H1 (cell line): ENCODE measurements at regions not wholly inside any gene's neighbourhood (a gene's known extent, or its start where the extent isn't known, plus 50 kb on each side); places are given as distances from the start of the nearest gene placed in this dataset.
"Not testable (repeated sequence)": the region's sequence is repeated elsewhere in the genome, so short reads cannot be mapped to it uniquely, and the experiment has no call there.

ENCODE experiments used
- CTCF ChIA-PET: fragments of 300-600 bp; sonication (Branson Sonifier 250); formaldehyde crosslinking; loops from one replicate; lab custom pipeline; 2021; ENCODE audit not compliant: partially characterized antibody; lab: Charles Lee
- POLR2A ChIA-PET: fragments of 300-600 bp; sonication (Branson Sonifier 250); formaldehyde crosslinking; loops from one replicate; lab custom pipeline; 2021; ENCODE audit warnings: inconsistent platforms; ENCODE audit not compliant: partially characterized antibody; lab: Charles Lee
- DNase-seq, 2 experiments: peaks; one replicate each; pipeline versions ENCODE4 v3.0.0 to v3.0.0-alpha.2; 2010 to 2022; ENCODE audit warnings: low spot score in 2 of 2, low read depth in 1 of 2, mixed read lengths in 1 of 2
- FAIRE-seq: peaks from 2 replicates; lab custom pipeline; 2011; peaks lifted over from hg19 to GRCh38; lab: Jason Lieb, UNC
- H2AFZ ChIP-seq: 2 replicates; pipeline ENCODE4 v1.8.1; 2012; ENCODE audit warnings: low read length, inconsistent platforms
- H2AK5ac ChIP-seq: 2 replicates; pipeline ENCODE4 v1.6.1; 2013; ENCODE audit warnings: low read depth, low read length
- H2BK120ac ChIP-seq: replicated peaks from 2 replicates; pipeline ENCODE3; 2013; ENCODE audit warnings: low read depth, low read length, inconsistent platforms
- H2BK12ac ChIP-seq: 2 replicates; pipeline ENCODE4 v1.6.1; 2013; ENCODE audit warnings: low read depth, low read length
- H2BK15ac ChIP-seq: 2 replicates; pipeline ENCODE4 v1.6.1; 2013; ENCODE audit warnings: low read length
- H2BK20ac ChIP-seq: 2 replicates; pipeline ENCODE4 v1.6.1; 2013; ENCODE audit warnings: low read length
- H2BK5ac ChIP-seq: 2 replicates; pipeline ENCODE4 v1.6.1; 2013; ENCODE audit warnings: low read depth, low read length
- H3K14ac ChIP-seq: 2 replicates; pipeline ENCODE4 v1.6.1; 2013; ENCODE audit warnings: inconsistent platforms; ENCODE audit not compliant: insufficient read length
- H3K18ac ChIP-seq: 2 replicates; pipeline ENCODE4 v1.6.1; 2013; ENCODE audit warnings: low read length; ENCODE audit errors: extremely low read depth
- H3K23ac ChIP-seq: 2 replicates; pipeline ENCODE4 v1.6.1; 2013; ENCODE audit warnings: inconsistent platforms; ENCODE audit not compliant: insufficient read length
- H3K23me2 ChIP-seq: 2 replicates; pipeline ENCODE4 v1.6.1; 2013; ENCODE audit warnings: low read depth, low read length
- H3K27ac ChIP-seq: 2 replicates; pipeline ENCODE4 v1.6.1; 2011; ENCODE audit warnings: low read depth, low read length, inconsistent platforms
- H3K27me3 ChIP-seq, 4 experiments: replicated peaks in 1 of 4; 1 replicate in 1 of 4; 2 replicates in 3 of 4; pipeline versions ENCODE4 v1.6.1 to v1.8.1; 2011 to 2013; ENCODE audit warnings: low read length in 3 of 4, mild to moderate bottlenecking in 3 of 4, inconsistent platforms in 2 of 4, mixed read lengths in 2 of 4, moderate library complexity in 1 of 4; ENCODE audit not compliant: control insufficient read depth in 3 of 4, insufficient read depth in 3 of 4; ENCODE audit errors: extremely low read depth in 1 of 4
- H3K36me3 ChIP-seq, 4 experiments: 2 replicates each; pipeline versions ENCODE4 v1.6.1 to v1.8.1; 2011 to 2013; ENCODE audit warnings: mild to moderate bottlenecking in 4 of 4, low read length in 3 of 4, moderate library complexity in 2 of 4, control low read depth in 1 of 4, inconsistent platforms in 1 of 4; ENCODE audit not compliant: insufficient read depth in 4 of 4, control insufficient read depth in 2 of 4
- H3K4ac ChIP-seq: replicated peaks from 2 replicates; pipeline ENCODE3; 2013; ENCODE audit warnings: low read length, low read depth, mixed read lengths, inconsistent platforms; ENCODE audit not compliant: insufficient read length
- H3K4me1 ChIP-seq, 4 experiments: replicated peaks in 1 of 4; 1 replicate in 1 of 4; 2 replicates in 3 of 4; pipeline versions ENCODE4 v1.6.1 to v1.8.1; 2011 to 2013; ENCODE audit warnings: low read length in 3 of 4, inconsistent platforms in 2 of 4, mixed read lengths in 1 of 4; ENCODE audit not compliant: insufficient read depth in 4 of 4, control insufficient read depth in 3 of 4
- H3K4me2 ChIP-seq, 2 experiments: 2 replicates each; pipeline versions ENCODE4 v1.6.1 to v1.8.1; 2011 to 2013; ENCODE audit warnings: low read depth in 2 of 2, low read length in 2 of 2, control low read depth in 1 of 2, inconsistent platforms in 1 of 2, mild to moderate bottlenecking in 1 of 2; ENCODE audit not compliant: insufficient read depth in 1 of 2
- H3K4me3 ChIP-seq, 4 experiments: fragments of 200-600, 300-600 bp in 1 of 4; sonication (generic), shearing (Covaris generic), sonication (Bioruptor Twin) in 1 of 4; 2 replicates each; pipeline versions ENCODE4 v1.5.1 to v1.8.1; 2011 to 2016; ENCODE audit warnings: low read length in 4 of 4, low read depth in 3 of 4, control low read depth in 2 of 4, inconsistent platforms in 2 of 4, mild to moderate bottlenecking in 2 of 4, mixed read lengths in 1 of 4, moderate library complexity in 1 of 4; ENCODE audit not compliant: insufficient read depth in 2 of 4; ENCODE audit errors: extremely low read depth in 1 of 4
- H3K56ac ChIP-seq: replicated peaks from 2 replicates; pipeline ENCODE3; 2013; ENCODE audit warnings: low read depth, mild to moderate bottlenecking, mixed read lengths, low read length, inconsistent platforms; ENCODE audit not compliant: insufficient read length
- H3K79me1 ChIP-seq: 2 replicates; pipeline ENCODE4 v1.6.1; 2013; ENCODE audit warnings: low read depth, low read length, control low read depth
- H3K79me2 ChIP-seq, 2 experiments: 2 replicates each; pipeline versions ENCODE4 v1.6.1 to v1.8.1; 2012 to 2013; ENCODE audit warnings: low read length in 2 of 2, mild to moderate bottlenecking in 2 of 2, inconsistent platforms in 1 of 2; ENCODE audit not compliant: insufficient read depth in 2 of 2, control insufficient read depth in 1 of 2
- H3K9ac ChIP-seq, 4 experiments: replicated peaks in 1 of 4; 1 replicate in 1 of 4; 2 replicates in 3 of 4; pipeline versions ENCODE4 v1.6.1 to v1.8.1; 2011 to 2013; ENCODE audit warnings: low read depth in 3 of 4, low read length in 3 of 4, control low read depth in 2 of 4, mild to moderate bottlenecking in 2 of 4, moderate library complexity in 2 of 4, inconsistent platforms in 1 of 4; ENCODE audit errors: extremely low read depth in 1 of 4
- H3K9me3 ChIP-seq, 2 experiments: 2 replicates each; pipeline versions ENCODE4 v1.6.1 to v1.8.1; 2012 to 2013; ENCODE audit warnings: mild to moderate bottlenecking in 2 of 2, moderate library complexity in 2 of 2, control low read depth in 1 of 2, inconsistent platforms in 1 of 2, low read depth in 1 of 2, low read length in 1 of 2, mixed read lengths in 1 of 2; ENCODE audit not compliant: insufficient read depth in 2 of 2
- H4K20me1 ChIP-seq, 2 experiments: replicated peaks in 1 of 2; 2 replicates each; pipeline versions ENCODE3 to v1.8.1; 2011 to 2013; ENCODE audit warnings: inconsistent platforms in 2 of 2, low read length in 2 of 2, mild to moderate bottlenecking in 1 of 2; ENCODE audit not compliant: insufficient read depth in 2 of 2, control insufficient read depth in 1 of 2
- H4K5ac ChIP-seq: 2 replicates; pipeline ENCODE4 v1.6.1; 2013; ENCODE audit warnings: low read length, low read depth, mixed read lengths, inconsistent platforms; ENCODE audit not compliant: insufficient read length
- H4K8ac ChIP-seq: 2 replicates; pipeline ENCODE4 v1.8.0; 2013; ENCODE audit warnings: mild to moderate bottlenecking, moderate library complexity, low read length, inconsistent platforms; ENCODE audit not compliant: insufficient read depth; ENCODE audit errors: extremely low read depth
- H4K91ac ChIP-seq: replicated peaks from 2 replicates; pipeline ENCODE3; 2013; ENCODE audit warnings: low read length, mixed read lengths, inconsistent platforms; ENCODE audit not compliant: insufficient read length
- WGBS, 2 experiments: shearing (Covaris generic) in 1 of 2; methylation state at CpG; one replicate each; pipeline versions ENCODE4 v1.1.6 to v1.1.7; 2013 to 2015; ENCODE audit warnings: low lambda C conversion rate in 2 of 2, mixed read lengths in 2 of 2, inconsistent platforms in 1 of 2, low coverage in 1 of 2, missing lambda C conversion rate in 1 of 2; ENCODE audit not compliant: insufficient replicate concordance in 2 of 2, insufficient coverage in 1 of 2, insufficient read length in 1 of 2; ENCODE audit errors: extremely low coverage in 1 of 2, missing lambda C conversion rate in 1 of 2; 5-methylcytosine and 5-hydroxymethylcytosine counted together

GRCh38 chr17:62137734-62138624, 72.9 kb upstream of the MED13 start:
- 95% methylated on average over 61 of the region's 92 CpGs; no CpG with 5 or more reads in 1 of the 2 experiments for WGBS, 2 experiments
- H3K4ac ChIP-seq, H3K56ac ChIP-seq, H3K27me3 ChIP-seq, H3K27ac ChIP-seq, H3K4me1 ChIP-seq, H3K9ac ChIP-seq, H3K4me2 ChIP-seq, H2BK5ac ChIP-seq, H3K14ac ChIP-seq, H2AK5ac ChIP-seq, H2BK20ac ChIP-seq, H3K9me3 ChIP-seq, H4K20me1 ChIP-seq, DNase-seq, H3K36me3 ChIP-seq, H3K79me2 ChIP-seq, H4K5ac ChIP-seq, H3K23ac ChIP-seq, H4K91ac ChIP-seq, H3K79me1 ChIP-seq, H3K18ac ChIP-seq, H2AFZ ChIP-seq, CTCF ChIA-PET, H2BK15ac ChIP-seq, POLR2A ChIA-PET, H2BK12ac ChIP-seq, H2BK120ac ChIP-seq, FAIRE-seq, H3K23me2 ChIP-seq, H3K4me3 ChIP-seq, H4K8ac ChIP-seq: not testable (repeated sequence)
